ENCODE measurements at regions not wholly inside any gene's neighbourhood (a gene's known extent, or its start where the extent isn't known, plus 50 kb on each side); places are given as distances from the start of the nearest gene placed in this dataset.

GRCh38 chr14:98808494-98809407 lies 463.2 kb downstream of the BCL11B start:
- no peaks in the 10 kb centered on the region for H3K27me3 ChIP-seq
- TF ChIP-seq POLR2A (IDR thresholded peaks at IDR 0.05) (no peak), POLR2AphosphoS5 (IDR thresholded peaks at IDR 0.05) (no peak), CTCF (IDR thresholded peaks at IDR 0.05) (no peak), EP300 (IDR thresholded peaks at IDR 0.05) (no peak)
- no peak for ATAC-seq
- no peak overlapping the region for H3K4me3 ChIP-seq
- H3K4me1 ChIP-seq: no peaks in the 10 kb centered on the region
- H3K9me3 ChIP-seq: peaks cover 0 to 4% (median 0%) of the 10 kb centered on the region in 3 donors
- WGBS, 2 donors (ENCODE audit: low coverage in 1 of 2): 59 to 60% methylated on average over 7 to 9 of the region's 12 CpGs
- no peaks in the 10 kb centered on the region for H3K36me3 ChIP-seq
- no peak overlapping the region for H3K27ac ChIP-seq

- H3K9me3 ChIP-seq: no peaks in the 10 kb centered on the region
- peaks cover 6% of the 10 kb centered on the region for H3K27me3 ChIP-seq
- H3K36me3 ChIP-seq: no peaks in the 10 kb centered on the region
- no peaks in the 10 kb centered on the region for H3K4me1 ChIP-seq
- no peak overlapping the region for H3K4me3 ChIP-seq
- TF ChIP-seq EP300 (IDR thresholded peaks at IDR 0.05): no peak
- no peak for TF ChIP-seq CTCF (IDR thresholded peaks at IDR 0.05)
- no peak for TF ChIP-seq POLR2A (IDR thresholded peaks at IDR 0.05)
- TF ChIP-seq POLR2AphosphoS5 (IDR thresholded peaks at IDR 0.05): no peak
- no peak for ATAC-seq
- 93 to 100% methylated on average over 3 to 4 of the region's 8 CpGs for WGBS, 2 donors (ENCODE audit: low coverage in 1 of 2)
- no peak overlapping the region for H3K27ac ChIP-seq
These were observed 455.8 kb downstream of the BCL11B start for GRCh38 chr14:98816195-98816594.

GRCh38 chr14:98816720-98817119 lies 455.3 kb downstream of the BCL11B start:
- 77% methylated on average over 6 of the region's 7 CpGs; no CpG with 5 or more reads in 1 of the 2 donors for WGBS, 2 donors (ENCODE audit: low coverage in 1 of 2)
- Histone ChIP-seq H3K9me3 (no peaks in the 10 kb centered on the region), H3K27ac (no peak overlapping the region), H3K4me3 (no peak overlapping the region), H3K4me1 (no peaks in the 10 kb centered on the region), H3K36me3 (no peaks in the 10 kb centered on the region), H3K27me3 (peaks cover 6% of the 10 kb centered on the region)
- no peak for ATAC-seq
- TF ChIP-seq EP300 (IDR thresholded peaks at IDR 0.05): no peak
- no peak for TF ChIP-seq POLR2AphosphoS5 (IDR thresholded peaks at IDR 0.05)
- TF ChIP-seq POLR2A (IDR thresholded peaks at IDR 0.05): no peak
- TF ChIP-seq CTCF (IDR thresholded peaks at IDR 0.05): no peak

GRCh38 chr14:98819132-98819866 lies 452.7 kb downstream of the BCL11B start:
- Histone ChIP-seq H3K27me3 (peaks cover 6% of the 10 kb centered on the region), H3K4me3 (no peak overlapping the region), H3K9me3 (no peaks in the 10 kb centered on the region), H3K4me1 (no peaks in the 10 kb centered on the region), H3K36me3 (no peaks in the 10 kb centered on the region), H3K27ac (no peak overlapping the region)
- ATAC-seq: no peak
- WGBS, 2 donors (ENCODE audit: low coverage in 1 of 2): 47 to 53% methylated on average over 4 to 8 of the region's 9 CpGs
- TF ChIP-seq POLR2A (IDR thresholded peaks at IDR 0.05) (no peak), EP300 (IDR thresholded peaks at IDR 0.05) (no peak), POLR2AphosphoS5 (IDR thresholded peaks at IDR 0.05) (no peak), CTCF (IDR thresholded peaks at IDR 0.05) (no peak)
